Gastroesophageal sphincter (tissue), 3 donors: ENCODE measurements at regions not wholly inside any gene's neighbourhood (a gene's known extent, or its start where the extent isn't known, plus 50 kb on each side); places are given as distances from the start of the nearest gene placed in this dataset.

Experiments used
- EP300 ChIP-seq: sonication (generic); formaldehyde crosslinking; IDR thresholded peaks from one replicate; pipeline ENCODE4 v1.6.1; 2017; ENCODE audit warnings: antibody characterized with exemption, mild to moderate bottlenecking
- POLR2A ChIP-seq, 2 donors: fragments of 450-650 bp; IDR thresholded peaks; one replicate each; pipeline ENCODE4 v1.6.1; 2017; ENCODE audit warnings: antibody characterized with exemption in 2 of 2, mild to moderate bottlenecking in 2 of 2, moderate library complexity in 1 of 2
- POLR2AphosphoS5 ChIP-seq: sonication (generic); formaldehyde crosslinking; IDR thresholded peaks from one replicate; pipeline ENCODE4 v1.6.1; 2017; ENCODE audit warnings: antibody characterized with exemption
- TF ChIP-seq, protein P1 (sequence below), 4 experiments: fragments of 200-600 bp in 2 of 4; fragments of 450-650 bp in 2 of 4; sonication (generic) in 1 of 4; IDR thresholded peaks; one replicate each; pipeline ENCODE4 v1.5.1; 2017 to 2019; ENCODE audit warnings: antibody characterized with exemption in 4 of 4, mild to moderate bottlenecking in 2 of 4, moderate library complexity in 2 of 4

DNA sequence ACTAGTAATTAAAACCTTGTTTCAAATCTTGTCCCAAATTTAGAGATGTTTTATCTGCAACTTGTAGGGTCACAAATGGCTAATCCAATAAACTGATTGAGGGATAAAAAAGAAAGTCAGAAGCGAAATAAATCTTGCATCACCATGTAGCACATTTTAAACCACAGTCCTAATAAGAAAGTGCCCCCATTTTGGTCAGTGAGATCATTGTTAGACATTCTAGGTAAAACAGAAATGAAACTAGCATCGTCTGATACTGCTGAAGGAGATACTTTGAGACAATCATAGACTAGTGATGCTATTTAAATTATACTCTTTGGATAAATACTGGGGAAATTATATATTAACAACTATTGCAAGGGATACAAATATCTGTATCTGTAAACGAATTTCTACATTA lies 247.9 kb downstream of the AMY1C start:
- TF ChIP-seq POLR2A (IDR thresholded peaks at IDR 0.05) (no peak), EP300 (no peak), POLR2AphosphoS5 (no peak)
- TF ChIP-seq, protein P1, sequence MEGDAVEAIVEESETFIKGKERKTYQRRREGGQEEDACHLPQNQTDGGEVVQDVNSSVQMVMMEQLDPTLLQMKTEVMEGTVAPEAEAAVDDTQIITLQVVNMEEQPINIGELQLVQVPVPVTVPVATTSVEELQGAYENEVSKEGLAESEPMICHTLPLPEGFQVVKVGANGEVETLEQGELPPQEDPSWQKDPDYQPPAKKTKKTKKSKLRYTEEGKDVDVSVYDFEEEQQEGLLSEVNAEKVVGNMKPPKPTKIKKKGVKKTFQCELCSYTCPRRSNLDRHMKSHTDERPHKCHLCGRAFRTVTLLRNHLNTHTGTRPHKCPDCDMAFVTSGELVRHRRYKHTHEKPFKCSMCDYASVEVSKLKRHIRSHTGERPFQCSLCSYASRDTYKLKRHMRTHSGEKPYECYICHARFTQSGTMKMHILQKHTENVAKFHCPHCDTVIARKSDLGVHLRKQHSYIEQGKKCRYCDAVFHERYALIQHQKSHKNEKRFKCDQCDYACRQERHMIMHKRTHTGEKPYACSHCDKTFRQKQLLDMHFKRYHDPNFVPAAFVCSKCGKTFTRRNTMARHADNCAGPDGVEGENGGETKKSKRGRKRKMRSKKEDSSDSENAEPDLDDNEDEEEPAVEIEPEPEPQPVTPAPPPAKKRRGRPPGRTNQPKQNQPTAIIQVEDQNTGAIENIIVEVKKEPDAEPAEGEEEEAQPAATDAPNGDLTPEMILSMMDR (IDR thresholded peaks at IDR 0.05): no peak
